HepG2 (cell line): ENCODE measurements at regions not wholly inside any gene's neighbourhood (a gene's known extent, or its start where the extent isn't known, plus 50 kb on each side); places are given as distances from the start of the nearest gene placed in this dataset.

ENCODE experiments used
- ATAC-seq: fragments of 200-7000 bp; cut with Tn5 transposase; 3 replicates; pipeline ENCODE4 v1.9.1; 2020; ENCODE audit warnings: mild to moderate bottlenecking, moderate library complexity
- BruUV-seq: library from RNA; stranded (reverse); fragments of 400-500 nt; replicated peaks from 2 replicates; lab custom pipeline; 2021; lab: Mats Ljungman, UMichigan
- CTCF ChIA-PET: fragments of 300-600 bp; formaldehyde crosslinking; extraction: SDS; loops from one replicate; lab custom pipeline; 2021; ENCODE audit warnings: low total read pairs, inconsistent platforms, low intra/inter-chr PET ratio; lab: Yijun Ruan, JAX
- POLR2A ChIA-PET: fragments of 350-600 bp; sonication (Branson Sonifier 250); formaldehyde crosslinking; loops from one replicate; lab custom pipeline; 2020; ENCODE audit warnings: antibody characterized with exemption, inconsistent platforms; lab: Yijun Ruan, JAX
- DNase-seq: peaks from one replicate; pipeline ENCODE4 v3.0.0-alpha.2; 2015; ENCODE audit warnings: low spot score
- FAIRE-seq: peaks from 3 replicates; lab custom pipeline; 2011; peaks lifted over from hg19 to GRCh38; lab: Jason Lieb, UNC
- H2AFZ ChIP-seq: one replicate; pipeline ENCODE4 v1.6.1; 2011; ENCODE audit warnings: low read length, inconsistent platforms
- H3K27ac ChIP-seq: fragments of 300-600 bp; 3 replicates; pipeline ENCODE4 v1.8.0; 2011; ENCODE audit warnings: mixed run types, mild to moderate bottlenecking, mixed read lengths, low read length, inconsistent platforms; ENCODE audit not compliant: insufficient read depth; ENCODE audit errors: extremely low read length
- H3K27me3 ChIP-seq, 2 experiments: fragments of 200-600 bp in 1 of 2; 2 replicates in 1 of 2; 3 replicates in 1 of 2; pipeline versions ENCODE4 v1.6.0 to v1.8.0; 2011; ENCODE audit warnings: low read length in 2 of 2, mild to moderate bottlenecking in 2 of 2, moderate library complexity in 2 of 2, inconsistent platforms in 1 of 2; ENCODE audit not compliant: insufficient read depth in 2 of 2, control insufficient read depth in 1 of 2
- H3K36me3 ChIP-seq, 2 experiments: fragments of 200-600 bp in 1 of 2; replicated peaks in 1 of 2; 2 replicates in 1 of 2; 3 replicates in 1 of 2; pipeline versions ENCODE4 v1.5.1 to v1.8.0; 2011; ENCODE audit warnings: low read length in 2 of 2, inconsistent platforms in 1 of 2; ENCODE audit not compliant: insufficient read depth in 2 of 2, control insufficient read depth in 1 of 2
- H3K4me1 ChIP-seq: 2 replicates; pipeline ENCODE4 v1.5.1; 2012; ENCODE audit warnings: low read length, inconsistent platforms; ENCODE audit not compliant: insufficient read depth
- H3K4me2 ChIP-seq: 2 replicates; pipeline ENCODE4 v1.6.0; 2011; ENCODE audit warnings: low read depth, low read length, inconsistent platforms
- H3K4me3 ChIP-seq, 3 experiments: fragments of 200-600 bp in 1 of 3; sonication (generic), shearing (Covaris generic) in 1 of 3; replicated peaks in 1 of 3; 2 replicates each; pipeline ENCODE4 v1.5.1; 2011 to 2016; ENCODE audit warnings: low read length in 3 of 3, inconsistent platforms in 2 of 3, low read depth in 2 of 3, mild to moderate bottlenecking in 2 of 3, control low read depth in 1 of 3, mixed read lengths in 1 of 3; ENCODE audit not compliant: insufficient read depth in 1 of 3
- H3K79me2 ChIP-seq: one replicate; pipeline ENCODE4 v1.6.1; 2011; ENCODE audit warnings: low read length, inconsistent platforms; ENCODE audit not compliant: insufficient read depth
- H3K9ac ChIP-seq: 2 replicates; pipeline ENCODE4 v1.6.0; 2011; ENCODE audit warnings: mild to moderate bottlenecking, low read depth, low read length, inconsistent platforms; ENCODE audit not compliant: insufficient read depth
- H3K9me3 ChIP-seq: 2 replicates; pipeline ENCODE4 v1.5.1; 2012; ENCODE audit warnings: mild to moderate bottlenecking, low read length
- H4K20me1 ChIP-seq: 2 replicates; pipeline ENCODE4 v1.6.0; 2011; ENCODE audit warnings: inconsistent platforms, mild to moderate bottlenecking, low read length, moderate library complexity; ENCODE audit not compliant: insufficient read depth
- HNRNPK ChIP-seq: fragments of 200-400 bp; formaldehyde crosslinking; IDR thresholded peaks from 2 replicates; pipeline ENCODE4 v1.6.1; 2018; ENCODE audit warnings: low read length, low read depth, moderate library complexity, mild to moderate bottlenecking; ENCODE audit not compliant: poor library complexity, severe bottlenecking
- SRSF9 ChIP-seq: fragments of 200-400 bp; formaldehyde crosslinking; IDR thresholded peaks from 2 replicates; pipeline ENCODE4 v1.6.1; 2018; ENCODE audit warnings: borderline replicate concordance, mild to moderate bottlenecking, low read depth, low read length; ENCODE audit not compliant: insufficient read depth, poor library complexity, severe bottlenecking
- STAG1 ChIP-seq: sonication (generic); formaldehyde crosslinking; IDR thresholded peaks from 2 replicates; pipeline ENCODE4 v1.4.0; 2020; ENCODE audit warnings: missing genetic modification reagents
- ZNF407 ChIP-seq: sonication (generic); formaldehyde crosslinking; IDR thresholded peaks from one replicate; pipeline ENCODE4 v1.5.1; 2020; ENCODE audit warnings: mild to moderate bottlenecking, missing genetic modification reagents; ENCODE audit errors: not compliant biosample characterization
- ZNF616 ChIP-seq: sonication (generic); formaldehyde crosslinking; IDR thresholded peaks from 2 replicates; pipeline ENCODE4 v1.5.0; 2020; ENCODE audit warnings: low read depth, mild to moderate bottlenecking, missing genetic modification reagents
- WGBS: methylation state at CpG from one replicate; pipeline ENCODE4 v1.1.6; 2017; ENCODE audit warnings: low lambda C conversion rate; 5-methylcytosine and 5-hydroxymethylcytosine counted together
- in situ Hi-C: cut with HindIII; loops from 2 replicates; pipeline ENCODE4 v1.10.0; 2017; ENCODE audit warnings: low pct_unique_long_range_greater_than_20kb; ENCODE audit not compliant: extremely low pct_ligation_motif_present
- intact Hi-C: fragments of 100-400 bp; cut with micrococcal nuclease; formaldehyde crosslinking; loops from one replicate; pipeline ENCODE4 v1.10.0; 2022; ENCODE audit not compliant: unreplicated experiment

DNA sequence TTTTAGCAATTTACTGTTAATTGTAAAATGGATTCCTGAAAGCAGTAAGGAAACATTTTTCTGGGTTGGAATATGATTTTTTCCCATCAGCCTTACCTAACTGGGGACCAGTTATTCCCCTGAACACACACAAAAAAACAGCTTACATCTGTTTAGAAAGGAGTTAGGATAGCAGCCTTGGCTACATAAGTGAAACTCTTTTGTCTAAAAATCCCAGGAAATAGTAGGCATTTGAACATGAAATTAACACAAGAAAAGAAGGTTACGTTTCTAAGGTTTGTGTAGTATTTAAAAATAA, 696.2 kb upstream of the MARCKS start (continued):
- TF ChIP-seq ZNF407 (CRISPR knock-in tag) (no peak), STAG1 (no peak)
- TF ChIP-seq, all 625 proteins: peak for 0

DNA sequence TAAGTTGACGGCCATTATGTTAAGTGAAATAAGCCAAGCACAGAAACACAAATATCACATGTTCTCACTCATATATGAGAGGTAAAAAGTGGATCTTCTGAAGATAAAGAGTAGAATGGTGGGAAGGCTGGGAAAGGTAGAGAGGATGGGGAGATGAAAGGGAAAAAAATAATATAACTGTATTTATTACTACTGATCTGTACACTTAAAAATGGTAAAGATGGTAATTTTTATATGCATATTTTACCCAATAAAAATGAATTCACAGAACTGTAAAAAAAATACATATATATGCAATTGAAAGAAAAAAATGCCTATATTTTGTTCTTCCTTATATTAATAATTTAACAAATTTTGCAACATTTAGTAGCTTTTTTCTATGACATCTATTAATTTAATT, 694.4 kb upstream of the MARCKS start:
- no TSS peak for BruUV-seq
- CTCF ChIA-PET = no interaction called here
- WGBS = 4% methylated on average over 1 of the region's 1 CpG
- intact Hi-C loops = no loop called here
- POLR2A ChIA-PET = no interaction called here
- Histone ChIP-seq H3K4me1 (no peaks in the 10 kb centered on the region), H3K9ac (no peak overlapping the region), H2AFZ (no peak overlapping the region), H3K27ac (no peak overlapping the region), H3K36me3 (no peaks in the 10 kb centered on the region), H3K79me2 (no peaks in the 10 kb centered on the region), H3K9me3 (peaks cover under 1% of the 10 kb centered on the region; the same call in 1 of the 2 replicates), H3K4me2 (no peak overlapping the region), H3K27me3 (no peaks in the 10 kb centered on the region), H4K20me1 (no peaks in the 10 kb centered on the region), H3K4me3 (no peak overlapping the region)
- no peak for DNase-seq
- FAIRE-seq = no peak
- in situ Hi-C loops = no loop called here
- TF ChIP-seq HNRNPK (peak; percentile 55), ZNF616 (CRISPR knock-in tag) (no peak), SRSF9 (peak; percentile 63)
- ATAC-seq = no peak
